GM18517 (cell line): ENCODE measurements at regions not wholly inside any gene's neighbourhood (a gene's known extent, or its start where the extent isn't known, plus 50 kb on each side); places are given as distances from the start of the nearest gene placed in this dataset.

ENCODE experiments used
- ATAC-seq: cut with Tn5 transposase; IDR thresholded peaks from one replicate; pipeline ENCODE4 v1.9.1; 2021; ENCODE audit warnings: mild to moderate bottlenecking, moderate library complexity; ENCODE audit not compliant: unreplicated experiment

- no peak for ATAC-seq
Observed at GRCh38 chr18:27838225-27838624, 338.7 kb downstream of the CDH2 start.

DNA sequence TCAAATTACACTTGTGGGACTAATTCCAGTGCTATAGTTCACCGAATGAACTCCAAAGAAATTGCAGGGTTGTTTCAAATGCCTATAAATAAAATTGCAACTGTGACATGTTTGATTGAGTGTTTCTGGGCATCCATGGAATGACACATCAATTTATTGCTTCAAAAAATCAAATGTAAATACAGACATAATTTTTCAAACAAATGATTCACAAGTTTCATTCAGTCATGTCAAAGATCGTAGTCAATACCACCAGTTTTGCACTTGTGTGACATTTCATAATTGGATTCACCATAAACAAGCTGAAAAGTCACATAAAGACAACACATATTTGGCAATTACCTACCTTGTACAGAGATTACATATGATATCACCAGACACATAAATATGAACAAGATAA, 350.8 kb downstream of the CDH2 start:
- no peak for ATAC-seq

DNA sequence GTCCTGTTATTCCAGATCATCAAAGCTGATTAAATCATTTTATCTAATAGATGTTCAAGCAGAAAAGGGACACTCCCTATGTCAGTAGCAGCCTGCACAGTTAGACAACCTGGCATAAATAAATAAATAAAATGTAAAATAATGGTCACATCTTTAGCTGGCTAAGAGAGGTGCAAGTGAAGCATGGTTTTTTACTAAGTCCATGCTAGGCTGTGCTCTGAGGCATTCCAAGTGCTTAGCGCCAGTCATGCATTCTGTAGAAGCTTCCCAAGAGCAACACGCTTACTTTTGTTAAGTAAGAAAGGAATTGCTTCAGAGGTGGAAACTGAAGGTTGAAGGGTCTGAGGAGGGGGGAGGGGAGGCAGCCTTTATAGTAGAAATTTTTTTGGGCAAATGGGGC, 351.2 kb downstream of the CDH2 start:
- no peak for ATAC-seq

DNA sequence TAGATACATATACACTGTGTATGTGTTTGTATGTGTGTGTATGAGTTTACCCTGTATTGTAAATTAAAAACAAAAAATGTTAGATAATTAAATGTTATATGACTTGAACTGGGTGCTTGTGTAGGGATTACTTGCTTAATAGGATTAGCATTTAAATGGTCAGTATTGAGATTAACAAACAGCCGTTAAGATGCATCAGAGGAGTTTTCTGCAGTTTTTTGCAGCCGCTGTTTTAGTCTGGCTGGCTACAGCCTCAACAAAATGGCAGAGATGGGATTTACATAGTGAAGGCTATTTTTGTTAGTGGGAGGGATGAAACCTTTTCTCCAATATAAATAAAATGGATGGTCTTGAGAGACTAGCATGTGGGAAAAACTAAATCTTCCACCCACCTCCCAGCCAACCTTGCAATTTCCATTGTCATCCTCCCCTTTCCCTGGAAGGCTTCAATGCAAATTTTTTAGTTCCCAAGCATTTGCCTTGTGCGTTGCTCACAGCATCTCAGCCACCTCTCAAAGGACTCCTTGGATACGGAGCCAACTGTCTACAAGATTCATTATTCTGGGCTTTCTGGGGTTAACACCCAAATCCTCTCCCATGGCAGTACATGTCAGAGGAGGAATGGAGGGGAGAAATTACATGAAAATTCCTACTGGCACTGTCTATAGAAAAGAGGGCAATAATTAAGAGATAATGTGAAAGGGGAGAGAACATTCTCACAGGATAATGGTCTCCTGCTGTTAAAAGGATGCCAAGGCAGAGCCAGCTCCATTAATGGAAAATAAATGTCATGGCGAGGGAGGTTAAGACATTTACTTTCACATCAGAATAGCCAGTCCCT, 351.9 kb downstream of the CDH2 start:
- ATAC-seq, result no peak

GRCh38 chr18:27824275-27824674, 352.7 kb downstream of the CDH2 start:
- no peak for ATAC-seq

GRCh38 chr18:27823053-27823452, 353.9 kb downstream of the CDH2 start:
- no peak for ATAC-seq

DNA sequence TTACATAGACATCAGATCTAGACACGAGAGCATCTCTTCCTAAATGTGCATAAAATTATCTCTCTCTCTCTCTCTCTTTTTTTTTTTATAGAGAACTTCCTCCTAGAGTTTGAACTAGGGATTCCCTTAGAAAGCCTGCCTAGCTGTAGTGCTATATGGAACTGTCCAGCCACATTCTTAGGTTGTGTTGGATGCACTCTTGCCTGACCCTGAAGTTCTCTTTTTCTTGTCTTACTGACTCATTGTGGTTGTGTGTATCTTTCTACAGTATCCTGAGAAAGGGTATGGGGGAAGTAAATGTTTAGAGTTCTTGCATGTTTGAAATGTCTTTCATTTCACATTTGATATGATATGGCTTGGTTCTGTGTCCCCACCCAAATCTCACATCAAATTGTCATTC, 368.2 kb downstream of the CDH2 start:
- ATAC-seq, result no peak

GRCh38 chr18:27803957-27804356, 373.0 kb downstream of the CDH2 start:
- ATAC-seq, result no peak

DNA sequence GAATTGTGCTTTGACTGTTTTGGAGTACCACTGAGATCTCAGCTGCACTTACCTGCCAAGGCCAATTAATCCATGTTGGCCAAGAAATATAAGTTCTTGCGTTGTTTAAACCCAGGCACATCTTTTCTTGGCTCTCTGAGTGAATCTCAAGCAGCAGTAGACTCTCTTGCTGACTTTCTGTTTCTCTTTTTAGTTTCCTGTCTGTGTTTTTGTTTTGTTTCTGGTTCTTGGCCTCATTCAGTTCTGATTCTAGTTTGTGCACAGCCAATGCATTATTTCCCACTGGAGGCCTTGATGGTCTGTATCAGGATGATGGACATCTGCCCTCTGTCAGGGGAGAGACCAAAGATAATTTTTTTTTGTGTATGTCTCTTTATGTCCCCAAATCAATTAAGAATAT, 379.4 kb downstream of the CDH2 start:
- no peak for ATAC-seq

- no peak for ATAC-seq
Observed at GRCh38 chr18:27794181-27794926, 382.6 kb downstream of the CDH2 start.

GRCh38 chr18:27793013-27793785, 383.7 kb downstream of the CDH2 start:
- ATAC-seq, result no peak

DNA sequence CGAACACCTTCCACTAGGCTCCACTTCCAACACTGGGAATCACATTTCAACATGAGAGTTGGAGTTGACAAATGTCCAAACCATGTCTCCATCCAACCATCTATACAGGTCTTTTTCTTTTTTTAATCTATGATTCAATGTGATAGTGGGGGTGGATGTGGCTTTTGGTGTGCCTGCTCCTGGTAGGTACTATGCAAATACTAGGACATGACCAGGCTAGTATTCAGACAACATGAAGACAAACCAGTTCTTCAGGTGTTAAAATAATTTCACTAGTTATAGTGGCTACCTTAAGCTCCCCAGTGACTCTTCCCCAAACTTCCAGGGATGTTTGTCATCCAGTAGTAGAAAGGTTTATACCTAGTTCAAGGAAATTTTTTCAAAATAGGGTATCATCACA, 387.5 kb downstream of the CDH2 start:
- no peak for ATAC-seq

DNA sequence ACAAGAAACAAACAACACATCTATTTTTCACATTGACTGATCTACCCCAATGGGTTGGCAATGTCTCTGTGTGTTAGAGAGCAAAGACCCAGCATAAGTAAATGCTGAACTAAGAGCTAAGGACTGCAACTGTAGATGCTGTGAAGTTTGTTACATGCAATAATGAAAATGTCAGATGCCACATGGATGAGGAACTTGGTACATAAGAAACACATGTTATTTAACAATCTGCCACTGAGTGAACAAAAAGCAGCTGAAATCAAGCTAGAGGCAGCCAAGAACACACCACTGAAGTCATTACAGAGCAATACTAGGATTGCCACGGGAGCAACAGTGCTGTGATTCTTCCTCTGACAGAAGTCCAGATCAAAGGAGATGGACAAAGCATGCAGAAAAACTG, 389.4 kb downstream of the CDH2 start:
- no peak for ATAC-seq

- ATAC-seq, result no peak
Observed at GRCh38 chr18:27785815-27786471, 391.0 kb downstream of the CDH2 start.

- no peak for ATAC-seq
Observed at GRCh38 chr18:27780061-27780745, 396.7 kb downstream of the CDH2 start.

GRCh38 chr18:27778925-27779324, 398.0 kb downstream of the CDH2 start:
- ATAC-seq, result no peak

GRCh38 chr18:27778441-27778840, 398.5 kb downstream of the CDH2 start:
- ATAC-seq, result no peak

- ATAC-seq, result no peak
Observed at GRCh38 chr18:27772081-27772480, 404.8 kb downstream of the CDH2 start.

- no peak for ATAC-seq
Observed at GRCh38 chr18:27771571-27771970, 405.4 kb downstream of the CDH2 start.

DNA sequence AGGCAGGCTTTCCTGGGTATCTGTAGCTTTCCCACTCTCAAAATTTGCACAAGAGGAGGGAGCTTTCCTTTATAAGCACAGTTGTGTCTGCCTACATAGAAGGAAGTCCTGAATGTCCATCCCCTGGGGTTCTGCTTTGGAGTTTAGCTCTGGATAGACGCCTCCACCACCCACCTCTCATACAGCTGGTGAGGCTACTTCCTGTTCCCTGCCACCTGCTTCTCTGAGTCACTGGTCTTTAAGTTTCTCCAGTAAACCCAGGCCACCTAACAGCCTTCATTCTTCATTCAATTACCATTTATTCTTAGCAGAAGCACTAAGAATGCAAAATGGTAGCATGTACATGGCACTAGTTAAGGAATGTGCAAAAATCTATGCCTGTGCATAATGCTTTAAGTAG, 407.8 kb downstream of the CDH2 start:
- ATAC-seq, result no peak
